HG03045 (cell line): ENCODE measurements at regions not wholly inside any gene's neighbourhood (a gene's known extent, or its start where the extent isn't known, plus 50 kb on each side); places are given as distances from the start of the nearest gene placed in this dataset.

Experiments
- ATAC-seq: cut with Tn5 transposase; IDR thresholded peaks from one replicate; pipeline ENCODE4 v1.9.1; 2021; ENCODE audit warnings: mild to moderate bottlenecking, moderate library complexity; ENCODE audit not compliant: unreplicated experiment

DNA sequence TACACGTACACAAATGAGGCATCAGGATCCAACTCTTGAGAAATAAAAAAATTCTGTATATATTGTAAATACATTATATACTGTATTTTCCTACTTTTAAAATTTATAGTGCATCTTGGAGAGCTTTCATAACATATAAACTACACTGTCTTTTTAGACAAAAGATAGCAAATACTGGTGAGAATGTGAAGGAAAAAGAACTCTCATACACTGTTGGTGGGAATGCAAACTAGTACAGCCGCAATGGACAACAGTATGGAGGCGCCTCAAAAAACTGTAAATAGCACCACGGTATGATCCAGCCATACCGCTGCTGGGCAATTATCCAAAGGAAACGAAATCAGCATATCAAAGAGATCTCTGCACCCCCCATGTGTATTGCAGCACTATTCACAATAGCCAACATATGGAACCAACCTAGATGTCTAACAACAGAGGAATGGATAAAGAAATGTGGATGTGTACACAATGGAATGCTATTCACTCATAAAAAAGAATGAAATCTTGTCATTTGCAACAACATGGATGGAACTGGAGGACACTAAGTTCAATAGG, 292.4 kb downstream of the EFNB2 start:
- ATAC-seq, result no peak

DNA sequence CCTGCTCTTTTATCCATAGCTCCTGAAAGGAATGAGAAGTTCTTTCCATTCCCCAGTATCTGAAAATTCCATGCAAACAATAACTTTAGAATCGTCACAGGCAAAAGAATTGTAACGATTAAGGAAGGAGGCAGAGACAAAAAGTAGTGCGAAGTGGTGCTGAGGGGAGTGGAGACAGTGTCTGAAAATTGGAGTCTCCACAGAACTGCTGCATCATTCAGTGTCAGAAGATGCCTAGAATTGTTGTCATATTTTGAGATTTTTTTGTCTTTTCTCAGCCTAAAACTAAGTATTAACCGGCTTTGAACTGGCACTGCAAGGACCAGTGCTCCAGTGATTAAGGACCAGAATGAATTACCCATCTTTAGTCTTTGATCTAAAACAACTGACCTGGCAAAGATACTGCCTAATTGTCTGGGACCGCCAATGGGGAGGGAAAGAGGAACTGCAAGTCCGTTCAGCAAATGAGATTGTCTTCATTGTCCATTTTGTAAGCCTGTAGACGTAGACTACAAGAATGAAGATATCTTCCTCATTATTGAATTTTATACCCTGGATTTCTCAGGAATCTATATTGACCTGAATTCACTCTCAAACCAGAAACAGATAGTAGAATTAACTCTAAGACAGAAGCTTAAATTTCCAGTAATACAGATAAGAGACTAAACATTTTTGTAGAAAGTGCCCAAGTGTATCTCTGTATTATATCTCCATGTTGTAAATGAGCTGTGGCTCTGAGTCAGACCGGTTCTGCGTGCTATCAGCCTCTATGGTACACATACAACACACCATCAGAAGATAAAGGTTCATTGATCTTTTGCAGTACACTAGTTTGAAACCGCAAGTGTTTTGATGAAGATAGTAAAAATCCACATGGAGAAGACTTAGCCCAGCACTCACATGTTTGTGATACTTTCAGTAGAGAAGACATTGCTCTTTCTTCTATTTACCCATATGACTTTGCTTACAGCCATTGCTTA, 293.2 kb downstream of the EFNB2 start:
- no peak for ATAC-seq

DNA sequence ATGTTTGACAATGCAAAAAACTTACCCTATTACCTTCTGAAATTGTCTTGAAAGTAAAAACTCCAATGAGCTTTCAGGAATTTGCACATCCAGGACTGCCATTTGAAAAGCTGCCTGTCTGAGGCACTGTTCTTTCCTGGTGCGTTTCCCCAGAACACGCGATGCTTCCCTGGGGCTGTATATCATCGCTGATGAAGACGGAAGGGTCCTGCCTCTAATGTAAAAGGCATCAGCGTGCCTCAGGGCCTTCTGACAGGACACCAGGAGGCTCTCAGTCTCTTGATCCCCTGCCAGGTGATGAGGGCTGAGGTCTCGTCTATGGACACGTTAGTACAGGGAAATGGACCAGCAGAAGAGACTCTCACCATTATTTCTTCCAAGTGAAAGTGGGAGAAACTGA, 296.8 kb downstream of the EFNB2 start:
- no peak for ATAC-seq

DNA sequence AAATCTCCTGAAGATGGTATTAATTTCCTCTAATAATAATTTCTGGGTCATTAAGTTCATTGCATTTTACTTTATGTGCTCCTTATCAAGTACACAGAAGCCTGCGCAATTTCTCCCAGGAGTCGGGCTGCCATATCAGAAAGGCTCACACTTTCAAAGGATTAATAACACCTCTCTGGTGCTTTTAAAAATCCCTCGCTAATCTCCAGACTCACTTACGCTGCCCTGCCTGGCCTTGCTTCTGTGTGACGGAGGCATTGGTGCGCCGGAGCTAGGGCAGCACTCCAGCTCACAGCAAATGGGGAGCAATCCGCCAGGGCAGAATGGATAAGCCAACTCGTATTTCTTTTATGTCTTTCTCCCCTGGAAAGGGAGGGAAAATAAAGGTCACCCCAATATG, 300.8 kb downstream of the EFNB2 start:
- no peak for ATAC-seq

DNA sequence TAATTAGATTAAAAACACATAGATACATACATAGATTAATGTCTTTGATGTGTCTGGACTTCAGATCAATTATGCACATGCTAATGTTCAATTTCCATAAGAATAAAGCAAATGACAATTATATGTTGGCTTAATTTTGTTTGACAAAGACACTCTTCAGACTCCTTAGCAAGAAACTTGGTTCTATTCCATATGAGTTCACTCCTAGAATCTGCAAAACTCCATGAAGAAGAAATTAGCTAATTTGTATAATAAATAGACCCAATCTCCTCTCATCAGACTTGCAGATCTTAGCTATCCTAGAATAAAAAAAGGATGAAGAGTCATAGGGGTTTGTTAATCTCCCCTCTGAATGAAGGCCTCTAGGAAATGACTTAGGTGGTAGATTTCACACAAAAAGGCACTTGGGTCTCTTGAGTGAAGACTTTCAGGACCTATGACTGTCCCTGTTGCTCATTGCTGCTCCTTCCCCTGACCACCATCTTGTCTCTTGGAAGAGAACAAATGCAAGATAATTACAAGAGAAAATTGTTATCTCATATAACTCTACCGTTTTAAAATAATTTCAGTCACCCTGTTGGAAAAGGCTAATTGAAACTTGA, 302.2 kb downstream of the EFNB2 start:
- ATAC-seq, result no peak

DNA sequence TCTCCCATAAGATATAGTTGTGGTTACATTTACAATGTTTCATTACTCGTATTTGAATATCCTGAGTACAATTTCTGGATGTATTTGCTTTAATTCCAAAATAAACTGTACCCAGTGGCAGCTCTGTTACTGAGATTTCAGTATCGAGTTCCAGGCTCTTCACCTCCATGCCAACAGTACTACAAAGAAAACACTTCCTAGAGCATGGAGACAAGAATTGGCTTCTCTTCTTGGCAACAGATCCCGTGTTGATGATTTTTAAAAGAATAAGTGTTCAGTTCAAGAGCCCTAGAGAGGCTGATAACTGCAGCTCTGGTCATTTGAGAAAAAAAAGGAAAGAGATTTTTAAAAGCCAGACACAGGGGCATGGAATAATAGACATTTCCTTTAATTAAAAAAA, 302.8 kb downstream of the EFNB2 start:
- ATAC-seq, result no peak

DNA sequence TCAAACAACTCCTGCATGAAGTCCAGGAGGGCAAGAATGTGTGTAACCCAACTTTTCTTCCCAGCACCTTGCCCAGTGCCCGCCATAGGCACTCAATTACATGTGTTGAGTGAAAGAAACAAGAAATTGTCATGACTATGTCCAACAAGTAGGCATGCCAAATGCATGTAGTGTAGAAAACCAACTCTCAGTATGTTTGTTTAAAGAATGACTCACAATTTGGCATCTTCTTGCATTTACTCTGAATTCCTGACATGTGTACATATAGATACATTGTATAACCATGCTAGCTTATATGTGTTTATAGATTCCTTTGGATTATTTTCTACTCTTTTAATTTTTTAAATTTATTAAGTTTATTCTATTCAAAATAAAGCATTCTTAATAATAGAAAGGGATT, 305.0 kb downstream of the EFNB2 start:
- ATAC-seq, result no peak

DNA sequence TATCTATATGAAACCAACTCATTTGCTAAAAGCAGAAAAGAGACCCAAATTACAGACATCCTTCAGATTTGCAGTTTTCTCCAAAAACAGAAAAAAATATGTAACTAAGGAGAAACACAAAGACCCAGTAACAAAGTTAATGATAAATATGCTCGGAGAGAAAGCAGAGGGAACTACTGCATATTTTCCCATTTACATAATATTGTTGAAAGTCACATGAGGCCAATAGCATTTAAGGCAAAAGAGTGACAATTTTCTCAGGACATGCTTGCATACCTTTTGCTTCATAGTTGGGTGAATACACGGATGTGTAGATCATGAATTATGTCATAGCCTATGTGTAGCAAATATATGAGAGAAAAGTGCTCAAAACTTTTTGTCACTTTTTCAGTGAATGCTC, 310.3 kb downstream of the EFNB2 start:
- ATAC-seq, result no peak

DNA sequence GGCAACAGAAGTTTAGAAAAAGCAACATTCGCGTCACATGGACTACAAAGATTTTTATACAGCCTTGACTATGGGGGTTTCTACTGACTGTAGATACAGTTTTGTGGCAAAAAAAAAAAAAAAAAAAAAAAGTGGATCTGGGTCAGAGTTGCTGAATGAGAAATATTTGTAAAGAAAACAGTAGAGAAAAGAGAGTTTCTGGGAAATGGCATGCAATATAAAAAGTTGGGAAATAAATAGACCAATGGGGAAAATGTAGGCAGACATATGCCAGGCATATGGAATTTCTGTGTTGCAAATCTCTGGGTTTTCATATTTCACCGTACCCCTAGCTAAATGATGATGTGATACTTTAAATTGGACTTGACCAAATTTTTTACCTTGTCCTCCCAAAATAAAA, 315.3 kb downstream of the EFNB2 start:
- no peak for ATAC-seq

DNA sequence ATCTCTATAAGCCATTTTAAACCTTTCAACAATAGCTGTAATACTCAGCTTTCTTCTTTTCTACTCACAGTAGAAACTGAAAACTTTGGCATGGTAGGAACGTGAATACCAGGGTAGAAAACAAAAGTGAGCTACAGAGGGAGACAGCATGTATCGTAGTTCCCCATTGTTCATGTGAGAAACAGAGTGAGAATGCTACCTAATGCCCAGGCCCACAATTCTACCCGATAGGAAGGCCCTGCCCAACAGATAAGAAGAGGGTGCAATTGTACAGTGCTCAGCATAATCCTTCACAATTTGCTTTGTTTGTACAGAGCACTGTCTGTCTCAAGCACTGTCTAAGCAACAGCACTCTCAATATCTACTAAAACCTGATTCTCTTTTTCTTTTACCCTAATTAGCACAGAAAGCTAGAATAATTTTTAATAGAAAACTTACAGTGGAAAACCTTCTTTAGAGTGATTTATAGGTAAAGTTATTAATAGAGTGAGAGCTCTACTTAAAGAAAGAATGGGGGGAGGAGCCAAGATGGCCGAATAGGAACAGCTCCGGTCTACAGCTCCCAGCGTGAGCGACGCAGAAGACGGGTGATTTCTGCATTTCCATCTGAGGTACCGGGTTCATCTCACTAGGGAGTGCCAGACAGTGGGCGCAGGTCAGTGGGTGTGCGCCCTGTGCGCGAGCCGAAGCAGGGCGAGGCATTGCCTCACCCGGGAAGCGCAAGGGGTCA, 322.3 kb downstream of the EFNB2 start:
- ATAC-seq, result no peak

DNA sequence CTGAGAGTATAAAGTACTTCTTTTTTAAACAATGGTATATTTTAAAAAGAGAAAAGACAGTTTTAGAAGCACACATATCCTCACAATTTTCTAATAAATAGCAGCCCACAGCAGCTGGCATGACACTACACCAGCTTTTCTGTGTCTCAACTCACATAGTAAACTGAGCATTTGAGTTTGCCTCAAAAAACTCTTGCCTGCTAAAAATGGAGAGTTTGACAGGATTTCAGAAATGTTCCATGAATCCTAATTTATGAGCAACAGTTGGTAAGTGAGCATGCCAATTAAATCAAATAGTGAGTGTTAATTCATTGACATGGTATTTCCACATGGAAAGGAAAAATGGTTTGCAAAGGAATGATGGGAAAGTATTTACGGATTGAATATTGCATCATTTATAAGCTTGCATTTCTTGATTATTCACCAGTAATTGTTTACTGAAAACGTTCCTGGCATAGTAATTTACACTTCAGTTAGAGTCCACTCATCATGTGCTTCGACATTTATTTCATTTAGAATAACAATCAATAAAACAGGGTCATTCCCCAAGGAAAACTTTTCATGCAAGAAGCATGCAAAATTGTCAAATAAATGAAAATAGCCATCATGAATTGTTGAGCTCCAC, 323.0 kb downstream of the EFNB2 start:
- ATAC-seq, result no peak

DNA sequence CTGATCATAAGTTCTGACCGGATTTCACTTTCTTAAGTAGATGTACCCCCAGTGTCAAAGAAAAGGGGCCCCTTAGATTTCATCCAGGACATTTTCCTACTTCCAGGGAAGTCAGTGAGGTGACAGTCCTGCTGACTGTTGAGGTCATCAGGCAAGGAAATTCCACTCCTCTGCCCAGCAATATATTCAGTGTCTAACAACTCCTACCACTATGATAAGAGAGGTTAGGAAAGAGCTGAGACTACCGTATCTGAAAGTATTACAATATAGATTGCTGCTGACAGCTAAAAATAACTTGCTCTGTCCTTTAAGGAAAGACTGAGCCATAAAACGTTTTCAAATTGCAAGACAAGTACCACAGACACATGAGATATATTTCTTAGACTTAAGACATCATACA, 325.1 kb downstream of the EFNB2 start:
- ATAC-seq, result no peak

DNA sequence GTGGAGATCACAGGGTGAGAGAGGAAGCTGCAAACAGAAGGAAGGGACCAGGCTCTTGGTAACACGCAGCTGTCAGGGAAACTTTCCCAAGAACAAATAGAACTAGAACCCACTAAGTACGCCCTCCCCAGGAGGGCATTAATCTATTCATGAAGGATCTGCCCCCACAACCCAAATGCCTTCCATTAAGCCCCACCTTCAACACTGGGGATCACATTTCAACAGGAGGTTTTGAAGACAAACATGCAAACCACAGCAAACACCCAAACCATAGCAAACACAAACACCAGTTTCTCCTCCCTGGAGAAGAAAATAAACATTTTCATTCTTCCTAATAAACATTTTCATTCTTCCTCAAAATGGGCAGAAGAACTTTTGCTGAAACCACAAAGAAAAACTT, 329.6 kb downstream of the EFNB2 start:
- no peak for ATAC-seq

DNA sequence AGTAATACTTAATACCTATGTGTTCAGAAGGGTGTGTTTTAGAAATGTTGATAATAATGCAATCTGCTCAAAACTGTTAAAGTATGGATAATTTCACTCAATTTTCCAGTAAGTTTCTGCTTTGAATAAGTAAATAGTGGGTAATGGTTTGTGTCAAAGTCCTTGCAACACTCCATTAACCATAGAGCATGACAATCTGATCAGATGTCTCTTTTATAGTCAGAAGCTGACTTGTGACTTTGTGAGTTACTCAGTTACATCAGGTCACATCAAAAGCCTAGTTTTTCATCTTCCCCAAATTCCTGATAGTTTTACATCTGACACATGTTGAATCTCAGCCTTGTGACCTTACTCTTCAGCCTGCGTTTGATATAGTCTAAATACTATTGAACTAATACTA, 338.0 kb downstream of the EFNB2 start:
- no peak for ATAC-seq

DNA sequence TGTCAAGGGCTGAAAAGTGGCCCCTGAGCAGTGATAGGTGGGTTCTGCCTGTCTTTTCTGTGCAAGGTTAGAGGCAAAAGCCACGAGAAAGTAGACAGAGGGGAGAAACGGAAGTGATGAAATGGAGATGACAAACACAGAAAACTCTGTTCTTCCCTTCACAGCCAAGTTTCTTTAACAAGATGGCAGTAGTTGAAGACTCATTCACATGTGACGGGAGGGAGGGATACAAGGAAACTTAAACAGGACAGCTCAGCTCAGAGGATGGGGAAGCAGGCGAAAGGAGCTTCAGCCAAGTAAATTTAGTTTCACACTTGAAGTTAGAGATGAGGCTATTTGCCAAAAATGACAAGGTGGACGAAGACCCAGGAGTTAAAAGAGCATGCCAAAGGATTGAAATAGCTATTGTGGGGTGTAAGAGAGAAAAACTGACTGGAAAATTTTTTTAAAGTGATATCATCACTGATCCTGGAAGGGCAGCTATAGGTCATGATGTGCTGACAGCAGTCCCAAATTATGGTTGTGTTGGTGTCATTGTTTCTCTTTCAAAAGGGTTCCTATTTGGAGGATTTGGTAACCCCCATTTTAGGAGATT, 347.9 kb downstream of the EFNB2 start:
- no peak for ATAC-seq

DNA sequence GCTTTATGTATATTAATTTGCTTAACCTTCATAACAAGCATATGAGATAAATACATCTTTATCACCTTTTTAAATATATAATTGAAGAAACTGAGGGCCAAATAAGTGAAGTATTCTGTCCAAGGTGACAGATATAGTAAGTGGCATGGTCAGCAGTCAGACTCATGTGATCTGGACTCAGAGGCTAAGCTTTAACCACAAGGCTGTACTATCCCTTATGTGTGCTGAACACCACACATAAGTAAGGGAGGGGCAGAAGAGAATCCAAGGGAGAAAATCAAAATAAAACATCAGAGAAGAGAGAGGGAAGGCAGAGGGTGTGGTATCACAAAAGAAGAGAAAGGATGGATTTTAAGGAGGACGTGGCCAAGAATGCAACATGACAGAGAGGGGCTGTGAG, 348.4 kb downstream of the EFNB2 start:
- ATAC-seq, result no peak

DNA sequence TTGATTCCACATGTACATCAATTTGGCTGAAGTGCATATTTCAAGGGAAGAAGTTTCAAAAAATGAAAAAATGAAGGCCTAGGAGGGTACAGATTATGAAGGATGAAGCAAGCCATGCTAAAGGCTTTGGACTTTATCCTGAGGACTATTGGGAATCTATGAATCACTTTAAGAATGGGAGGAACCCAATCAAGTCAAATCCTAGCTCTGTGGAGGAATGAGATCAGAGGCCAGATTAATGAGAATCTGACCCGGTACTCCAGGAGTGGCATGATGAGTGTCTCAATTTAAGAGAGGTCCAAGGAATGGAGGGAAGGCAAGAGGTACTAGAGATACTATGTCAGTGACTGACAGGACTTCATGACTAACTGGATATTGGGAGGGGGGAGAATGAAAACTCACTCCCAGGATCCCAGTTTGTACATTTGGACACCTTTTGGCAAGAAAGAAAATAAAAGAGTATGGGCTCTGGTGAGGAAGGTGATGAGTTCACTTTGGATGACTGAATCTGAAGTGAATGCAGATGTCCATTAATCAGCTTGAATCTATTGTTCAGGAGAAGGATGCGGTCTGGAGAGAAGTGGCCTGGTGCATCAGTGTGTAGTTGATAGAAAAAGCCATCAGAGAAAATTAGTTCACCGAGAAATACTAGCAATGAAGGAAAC, 349.0 kb downstream of the EFNB2 start:
- no peak for ATAC-seq

DNA sequence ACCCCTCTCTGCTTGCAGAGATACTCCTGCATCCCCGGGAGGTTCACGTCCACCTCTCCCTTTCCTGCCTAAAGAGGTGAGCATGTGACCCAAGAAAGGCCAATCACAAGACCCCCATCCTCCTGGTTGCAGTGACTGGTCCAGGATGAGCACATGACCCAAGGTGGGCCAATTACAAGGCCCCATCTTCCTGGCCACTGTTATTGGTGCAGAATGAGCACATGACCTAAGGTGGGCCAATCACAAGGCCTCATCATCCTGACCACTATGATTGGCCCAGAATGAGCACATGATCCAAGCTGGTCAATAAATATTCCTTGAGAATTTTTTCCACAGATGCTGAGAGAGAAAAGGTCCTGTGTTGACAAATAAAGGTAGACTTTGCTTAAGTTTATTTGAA, 350.7 kb downstream of the EFNB2 start:
- no peak for ATAC-seq

DNA sequence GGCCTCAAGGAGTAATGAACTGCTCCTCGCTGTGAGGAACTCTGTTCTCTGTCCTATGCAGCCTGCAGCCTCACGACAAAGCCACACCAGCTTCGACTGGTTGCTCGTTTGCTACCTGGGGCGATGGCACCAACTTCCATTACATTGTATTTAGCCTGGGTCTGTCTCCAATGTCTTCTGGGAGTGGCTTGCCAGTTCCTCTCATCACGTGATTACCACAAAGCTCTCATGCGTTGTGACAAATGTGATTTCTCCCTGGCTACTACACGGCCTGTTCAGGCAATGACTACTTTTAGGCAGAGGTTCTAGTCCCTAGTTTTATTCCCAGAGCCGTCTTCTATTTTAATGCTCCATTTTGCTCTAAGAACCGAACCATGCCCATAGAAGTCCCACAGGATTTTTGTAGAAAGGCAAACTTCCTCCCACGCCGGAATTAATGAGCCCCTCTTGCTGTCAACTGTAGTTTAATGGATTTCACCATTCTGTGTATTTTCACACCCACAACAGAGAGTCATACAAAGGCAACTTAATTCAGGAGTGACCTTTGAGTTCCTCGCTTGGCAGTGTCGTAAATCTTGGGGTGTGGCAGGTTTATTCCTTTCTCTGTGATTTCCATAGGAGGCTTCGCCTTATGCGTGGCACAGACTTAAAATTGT, 351.9 kb downstream of the EFNB2 start:
- ATAC-seq, result no peak

DNA sequence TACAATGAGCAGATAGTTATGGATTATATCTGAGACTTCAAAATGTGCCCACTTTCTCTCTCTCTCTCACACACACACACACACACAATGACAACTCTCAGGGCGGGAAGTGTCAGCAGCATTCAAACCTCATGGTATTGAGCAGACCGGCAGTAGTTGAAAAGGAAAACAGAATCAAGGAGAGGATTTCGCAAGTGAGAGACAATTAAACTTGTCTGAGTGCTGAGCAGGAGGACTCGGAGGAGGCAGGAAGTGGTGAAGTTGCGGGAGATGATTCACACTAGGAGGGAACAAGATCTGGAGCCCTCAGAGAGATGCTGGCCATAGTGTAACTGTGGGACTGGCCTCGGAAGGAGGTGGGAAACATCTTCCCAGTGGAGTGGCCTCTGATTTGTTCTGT, 353.1 kb downstream of the EFNB2 start:
- no peak for ATAC-seq
